Natural killer cell treated with Interleukin-12 subunit alpha and Interleukin-12 subunit beta and Interleukin-15 and Interleukin-18, amount 100 ng/mL, for 72 hours (primary cell): ENCODE measurements at regions not wholly inside any gene's neighbourhood (a gene's known extent, or its start where the extent isn't known, plus 50 kb on each side); places are given as distances from the start of the nearest gene placed in this dataset.

ENCODE experiments used
- ATAC-seq, 2 donors: fragments of 150-1000 bp; cut with Tn5 transposase in 1 of 2; sonication (Bioruptor Pico), chemical (Tn5 transposase) in 1 of 2; 2 replicates each; pipeline ENCODE4 v1.10.0; 2021
- DNase-seq: peaks from one replicate; pipeline ENCODE4 v3.0.0; 2022; ENCODE audit warnings: low spot score
- H3K27ac Mint-ChIP-seq, 2 donors: 1 replicate in 1 of 2; 2 replicates in 1 of 2; pipeline ENCODE4 v1.8.0; 2022; ENCODE audit warnings: mixed read lengths in 2 of 2, mild to moderate bottlenecking in 1 of 2, moderate library complexity in 1 of 2
- H3K27me3 Mint-ChIP-seq, 2 donors: 1 replicate in 1 of 2; 2 replicates in 1 of 2; pipeline ENCODE4 v1.8.0; 2022; ENCODE audit warnings: mixed read lengths in 2 of 2
- H3K36me3 Mint-ChIP-seq: one replicate; pipeline ENCODE4 v1.8.0; 2022; ENCODE audit warnings: mixed read lengths
- H3K4me1 Mint-ChIP-seq, 2 donors: 1 replicate in 1 of 2; 2 replicates in 1 of 2; pipeline ENCODE4 v1.8.0; 2022; ENCODE audit warnings: low read depth in 2 of 2, mixed read lengths in 2 of 2, mild to moderate bottlenecking in 1 of 2
- H3K4me3 Mint-ChIP-seq: one replicate; pipeline ENCODE4 v1.8.0; 2022; ENCODE audit warnings: mixed read lengths
- H3K9me3 Mint-ChIP-seq: 2 replicates; pipeline ENCODE4 v1.8.0; 2022; ENCODE audit warnings: mixed read lengths

DNA sequence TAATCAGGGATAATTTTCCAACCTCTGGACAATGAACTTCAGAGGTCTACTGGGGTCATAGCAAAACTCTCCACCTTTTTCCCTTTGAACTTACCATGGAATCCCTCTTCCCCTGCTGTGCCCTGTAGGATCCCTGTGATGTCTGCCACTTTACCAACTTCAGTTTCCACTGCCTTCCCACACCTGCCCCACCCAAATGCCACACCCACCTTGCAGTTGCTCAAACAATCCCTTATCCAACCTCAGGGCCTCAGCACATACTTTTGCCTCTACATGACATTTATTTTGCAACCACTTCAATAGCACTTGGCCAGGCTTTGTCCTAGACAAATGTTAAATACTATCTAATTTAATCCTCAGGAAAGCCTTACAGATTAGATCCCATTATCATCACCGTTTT lies 463.7 kb upstream of the WWC1 start:
- Mint-ChIP-seq H3K4me1 (no peaks in the 10 kb centered on the region), H3K36me3 (no peaks in the 10 kb centered on the region), H3K9me3 (peaks cover 7% of the 10 kb centered on the region), H3K27ac (no peak overlapping the region), H3K4me3 (no peak overlapping the region), H3K27me3 (peaks cover 0 to 16% of the 10 kb centered on the region in 2 donors)
- ATAC-seq, result no peak
- DNase-seq, result no peak

- Mint-ChIP-seq H3K27ac (no peak overlapping the region), H3K4me3 (no peak overlapping the region), H3K27me3 (peaks cover 0 to 16% of the 10 kb centered on the region in 2 donors), H3K4me1 (no peaks in the 10 kb centered on the region), H3K9me3 (peaks cover 6% of the 10 kb centered on the region), H3K36me3 (no peaks in the 10 kb centered on the region)
- ATAC-seq (no peak), DNase-seq (no peak)
Measured at GRCh38 chr5:167831754-167832504, 459.5 kb upstream of the WWC1 start.

DNA sequence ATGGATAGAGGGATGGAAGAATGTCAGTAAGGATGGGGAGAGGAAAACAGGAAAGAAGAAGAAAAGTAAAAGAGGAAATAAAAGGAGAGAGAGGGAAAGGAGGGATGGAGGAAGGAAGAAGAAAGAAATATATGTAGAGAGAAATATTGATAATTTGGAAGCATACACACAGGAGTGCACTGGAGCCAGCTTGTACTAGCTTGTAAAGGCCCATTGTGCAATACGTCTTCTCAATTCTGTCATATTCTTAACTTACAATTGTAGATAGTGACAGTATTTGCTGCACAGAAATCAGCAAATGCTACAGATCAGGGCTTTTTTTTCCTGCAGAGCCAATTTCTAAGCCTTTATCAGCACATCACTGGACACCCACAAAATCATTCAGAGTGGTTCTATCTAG lies 458.8 kb upstream of the WWC1 start:
- H3K4me1 Mint-ChIP-seq, result no peaks in the 10 kb centered on the region
- H3K9me3 Mint-ChIP-seq, result peaks cover 6% of the 10 kb centered on the region
- no peak overlapping the region for H3K4me3 Mint-ChIP-seq
- H3K27ac Mint-ChIP-seq, result no peak overlapping the region
- no peaks in the 10 kb centered on the region for H3K36me3 Mint-ChIP-seq
- DNase-seq, result no peak
- no peak for ATAC-seq
- H3K27me3 Mint-ChIP-seq, result peaks cover 0 to 15% of the 10 kb centered on the region in 2 donors

- Mint-ChIP-seq H3K4me1 (no peaks in the 10 kb centered on the region), H3K27me3 (peaks cover 0 to 8% of the 10 kb centered on the region in 2 donors), H3K36me3 (no peaks in the 10 kb centered on the region), H3K27ac (no peak overlapping the region), H3K4me3 (no peak overlapping the region), H3K9me3 (peaks cover 6% of the 10 kb centered on the region)
- ATAC-seq (no peak), DNase-seq (no peak)
Measured at GRCh38 chr5:167833456-167833855, 458.0 kb upstream of the WWC1 start.

- Mint-ChIP-seq H3K36me3 (no peaks in the 10 kb centered on the region), H3K4me1 (no peaks in the 10 kb centered on the region), H3K27ac (no peak overlapping the region), H3K9me3 (peaks cover 9% of the 10 kb centered on the region), H3K27me3 (peaks cover 0 to 8% of the 10 kb centered on the region in 2 donors), H3K4me3 (no peak overlapping the region)
- ATAC-seq (no peak), DNase-seq (no peak)
Measured at GRCh38 chr5:167835146-167835545, 456.3 kb upstream of the WWC1 start.

GRCh38 chr5:167837127-167837526 lies 454.3 kb upstream of the WWC1 start:
- Mint-ChIP-seq H3K4me1 (no peaks in the 10 kb centered on the region), H3K27me3 (peaks cover 0 to 6% of the 10 kb centered on the region in 2 donors), H3K9me3 (peaks cover 6% of the 10 kb centered on the region), H3K27ac (no peak overlapping the region), H3K4me3 (no peak overlapping the region), H3K36me3 (no peaks in the 10 kb centered on the region)
- DNase-seq, result no peak
- no peak for ATAC-seq

DNA sequence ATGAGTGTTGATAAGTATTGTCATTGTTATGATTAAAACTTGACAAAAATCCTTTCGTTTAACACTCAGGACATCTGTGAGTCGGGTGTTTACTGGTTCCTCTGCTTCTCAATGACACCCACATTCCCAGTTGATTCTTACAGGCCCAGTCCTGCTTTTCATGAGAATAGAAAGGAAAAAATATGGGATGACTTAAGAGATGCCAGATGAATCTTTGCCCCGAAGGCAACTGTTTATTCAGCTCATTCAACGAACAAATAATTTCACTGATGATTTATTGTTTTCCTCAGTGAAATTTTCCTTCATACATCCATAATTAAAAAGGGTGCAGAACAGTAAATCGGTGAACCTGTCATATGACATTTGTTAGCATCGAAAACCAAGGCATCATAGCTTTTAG lies 452.4 kb upstream of the WWC1 start:
- Mint-ChIP-seq H3K9me3 (peaks cover 9% of the 10 kb centered on the region), H3K4me3 (no peak overlapping the region), H3K27ac (no peak overlapping the region), H3K36me3 (no peaks in the 10 kb centered on the region), H3K27me3 (no peaks in the 10 kb centered on the region), H3K4me1 (no peaks in the 10 kb centered on the region)
- no peak for DNase-seq
- no peak for ATAC-seq

GRCh38 chr5:167840527-167841130 lies 450.8 kb upstream of the WWC1 start:
- H3K27me3 Mint-ChIP-seq, result no peaks in the 10 kb centered on the region
- no peaks in the 10 kb centered on the region for H3K4me1 Mint-ChIP-seq
- no peak for DNase-seq
- H3K9me3 Mint-ChIP-seq, result peaks cover 15% of the 10 kb centered on the region
- no peak for ATAC-seq
- no peak overlapping the region for H3K27ac Mint-ChIP-seq
- H3K4me3 Mint-ChIP-seq, result no peak overlapping the region
- H3K36me3 Mint-ChIP-seq, result no peaks in the 10 kb centered on the region

DNA sequence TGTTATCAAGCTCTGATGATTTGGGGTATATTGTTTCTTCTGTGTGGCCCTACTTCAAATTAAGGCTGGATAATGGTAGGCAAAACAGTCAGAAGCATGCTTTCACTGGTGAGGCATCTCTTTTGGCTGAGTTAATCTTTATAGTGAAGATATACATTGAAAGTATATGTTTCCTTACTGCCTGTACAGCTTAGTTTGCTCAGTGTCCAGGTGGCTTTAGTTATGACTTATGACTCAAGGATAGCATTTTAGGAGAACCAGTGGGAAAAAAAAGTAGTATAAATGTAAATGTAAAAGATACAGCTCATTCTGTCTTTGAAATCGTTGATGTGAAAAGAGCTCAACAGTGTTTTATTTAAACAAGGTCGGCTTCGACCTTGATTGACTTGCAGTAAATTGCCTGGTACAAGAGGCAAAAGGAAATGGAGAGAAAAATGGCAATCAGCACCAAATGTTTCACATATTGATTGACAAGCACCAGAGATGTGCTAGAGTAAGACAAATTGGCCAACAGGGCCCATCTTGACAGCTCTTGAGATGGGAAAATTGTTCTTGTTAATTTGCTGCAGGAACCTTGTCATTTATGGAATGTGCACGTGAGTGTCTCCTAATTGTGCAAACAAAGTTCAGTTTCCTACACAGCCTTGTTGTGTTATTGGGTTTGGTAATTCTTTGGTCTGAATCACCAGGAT lies 447.4 kb upstream of the WWC1 start:
- no peaks in the 10 kb centered on the region for H3K27me3 Mint-ChIP-seq
- DNase-seq (no peak), ATAC-seq (no peak)
- H3K4me3 Mint-ChIP-seq, result no peak overlapping the region
- H3K36me3 Mint-ChIP-seq, result no peaks in the 10 kb centered on the region
- no peaks in the 10 kb centered on the region for H3K4me1 Mint-ChIP-seq
- no peak overlapping the region for H3K27ac Mint-ChIP-seq
- H3K9me3 Mint-ChIP-seq, result peaks cover 20% of the 10 kb centered on the region

- no peak for ATAC-seq
- Mint-ChIP-seq H3K4me1 (no peaks in the 10 kb centered on the region), H3K27me3 (no peaks in the 10 kb centered on the region), H3K36me3 (no peaks in the 10 kb centered on the region), H3K27ac (no peak overlapping the region), H3K9me3 (peaks cover 24% of the 10 kb centered on the region), H3K4me3 (no peak overlapping the region)
- DNase-seq, result no peak
Measured at GRCh38 chr5:167845952-167846351, 445.5 kb upstream of the WWC1 start.

DNA sequence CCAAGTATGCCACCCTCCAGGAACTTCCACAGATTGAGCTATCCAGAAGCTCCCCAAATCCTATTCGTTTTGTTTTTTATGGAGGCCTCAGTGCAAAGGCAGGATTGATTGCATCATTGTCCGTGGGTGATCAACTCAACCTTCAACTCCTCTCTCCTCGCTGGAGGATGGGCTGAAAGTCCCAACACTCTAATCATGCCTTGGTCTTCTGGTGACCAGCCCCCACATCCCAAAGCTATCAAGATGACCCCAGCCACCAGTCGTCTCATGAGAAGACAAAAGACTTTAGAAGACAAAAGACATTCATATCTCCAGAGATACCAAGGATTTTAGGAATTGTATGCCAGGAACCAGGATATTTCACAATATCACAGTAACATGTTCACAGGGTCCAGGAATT lies 441.6 kb upstream of the WWC1 start:
- peaks cover 20% of the 10 kb centered on the region for H3K9me3 Mint-ChIP-seq
- ATAC-seq (no peak), DNase-seq (no peak)
- no peaks in the 10 kb centered on the region for H3K4me1 Mint-ChIP-seq
- no peaks in the 10 kb centered on the region for H3K36me3 Mint-ChIP-seq
- no peaks in the 10 kb centered on the region for H3K27me3 Mint-ChIP-seq
- no peak overlapping the region for H3K4me3 Mint-ChIP-seq
- no peak overlapping the region for H3K27ac Mint-ChIP-seq

DNA sequence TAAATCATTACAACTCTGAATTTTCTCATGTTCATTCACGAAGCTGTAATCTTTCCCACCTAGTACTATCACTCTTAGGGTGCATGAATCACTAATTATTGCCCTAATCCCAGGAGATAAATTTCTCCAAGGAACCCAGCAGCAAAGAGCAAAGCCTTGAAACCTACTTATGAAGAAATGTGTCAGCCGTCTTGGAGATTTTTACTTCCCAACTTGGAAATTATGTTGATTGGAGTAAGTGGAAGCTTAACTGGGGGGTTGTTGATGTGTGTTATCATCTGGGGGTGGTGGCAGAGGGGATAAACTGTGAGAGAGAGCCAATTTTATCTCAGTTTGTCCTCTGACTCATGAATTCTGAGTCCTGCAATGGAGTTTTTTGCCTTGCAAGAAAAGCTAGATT lies 440.5 kb upstream of the WWC1 start:
- peaks cover 17% of the 10 kb centered on the region for H3K9me3 Mint-ChIP-seq
- H3K27me3 Mint-ChIP-seq, result no peaks in the 10 kb centered on the region

GRCh38 chr5:167851416-167851815 lies 440.0 kb upstream of the WWC1 start:
- H3K36me3 Mint-ChIP-seq, result no peaks in the 10 kb centered on the region
- H3K27ac Mint-ChIP-seq, result no peak overlapping the region
- H3K27me3 Mint-ChIP-seq, result no peaks in the 10 kb centered on the region
- H3K4me1 Mint-ChIP-seq, result no peaks in the 10 kb centered on the region
- peaks cover 15% of the 10 kb centered on the region for H3K9me3 Mint-ChIP-seq
- ATAC-seq (no peak), DNase-seq (no peak)
- H3K4me3 Mint-ChIP-seq, result no peak overlapping the region

More for the DNA sequence above, 440.5 kb upstream of the WWC1 start:
- Mint-ChIP-seq H3K27ac (no peak overlapping the region), H3K36me3 (no peaks in the 10 kb centered on the region), H3K4me3 (no peak overlapping the region), H3K4me1 (no peaks in the 10 kb centered on the region)
- no peak for ATAC-seq
- DNase-seq, result no peak

DNA sequence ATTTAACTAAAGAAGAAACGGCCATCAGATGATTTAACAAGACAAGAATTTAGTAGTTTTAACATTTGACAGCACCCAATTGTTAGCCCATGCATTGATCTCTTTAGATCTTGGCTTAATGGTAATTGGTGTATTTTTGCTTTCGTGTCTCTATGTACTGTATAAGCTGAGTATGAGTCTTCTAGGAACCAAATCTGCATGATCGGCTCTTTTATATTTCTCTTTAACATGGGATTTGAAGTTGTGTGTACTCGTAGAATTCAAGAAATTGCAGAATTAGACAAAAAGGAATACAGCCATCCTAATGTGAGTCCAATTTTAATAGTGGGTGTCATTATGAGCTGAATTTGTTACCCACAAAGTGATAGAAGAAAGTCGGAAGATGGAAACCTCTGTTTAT lies 438.9 kb upstream of the WWC1 start:
- ATAC-seq, result no peak
- H3K4me3 Mint-ChIP-seq, result no peak overlapping the region
- H3K27me3 Mint-ChIP-seq, result no peaks in the 10 kb centered on the region
- peaks cover 15% of the 10 kb centered on the region for H3K9me3 Mint-ChIP-seq
- no peaks in the 10 kb centered on the region for H3K36me3 Mint-ChIP-seq
- no peaks in the 10 kb centered on the region for H3K4me1 Mint-ChIP-seq
- DNase-seq, result no peak
- no peak overlapping the region for H3K27ac Mint-ChIP-seq
